ENCODE measurements at regions not wholly inside any gene's neighbourhood (a gene's known extent, or its start where the extent isn't known, plus 50 kb on each side); places are given as distances from the start of the nearest gene placed in this dataset.

GRCh38 chr14:99342906-99343305 is 70.9 kb upstream of the BCL11B start:
- no TSS peak for BruUV-seq (replicated peaks)
- no peak for TF ChIP-seq CTCF (IDR thresholded peaks at IDR 0.05; ENCODE audit: unreplicated experiment)
- Mint-ChIP-seq H3K27ac (ENCODE audit: unreplicated experiment) (no peak overlapping the region), H3K9me3 (ENCODE audit: low read depth, unreplicated experiment) (no peaks in the 10 kb centered on the region), H3K27me3 (ENCODE audit: unreplicated experiment) (peaks cover 85% of the 10 kb centered on the region), H3K36me3 (ENCODE audit: insufficient read depth, unreplicated experiment) (no peaks in the 10 kb centered on the region), H3K4me1 (ENCODE audit: low read depth, unreplicated experiment) (no peaks in the 10 kb centered on the region), H3K4me3 (ENCODE audit: low read depth, unreplicated experiment) (no peak overlapping the region)
- CTCF ChIA-PET = no interaction called here
- no peak for DNase-seq
- intact Hi-C loops (cut with micrococcal nuclease; ENCODE audit: unreplicated experiment) = no loop called here

- no peaks in the 10 kb centered on the region for H3K4me1 Mint-ChIP-seq (ENCODE audit: low read depth, unreplicated experiment)
Observed at GRCh38 chr14:99342204-99342603, 70.2 kb upstream of the BCL11B start.

GRCh38 chr14:99339551-99339950 is 67.6 kb upstream of the BCL11B start:
- peaks cover 64% of the 10 kb centered on the region for H3K27me3 Mint-ChIP-seq (ENCODE audit: unreplicated experiment)

More at GRCh38 chr14:99342204-99342603, 70.2 kb upstream of the BCL11B start:
- Mint-ChIP-seq H3K27me3 (ENCODE audit: unreplicated experiment) (peaks cover 78% of the 10 kb centered on the region), H3K9me3 (ENCODE audit: low read depth, unreplicated experiment) (no peaks in the 10 kb centered on the region), H3K4me3 (ENCODE audit: low read depth, unreplicated experiment) (no peak overlapping the region), H3K27ac (ENCODE audit: unreplicated experiment) (no peak overlapping the region), H3K36me3 (ENCODE audit: insufficient read depth, unreplicated experiment) (no peaks in the 10 kb centered on the region)
- TF ChIP-seq CTCF (IDR thresholded peaks at IDR 0.05; ENCODE audit: unreplicated experiment) = no peak
- no TSS peak for BruUV-seq (replicated peaks)
- intact Hi-C loops (cut with micrococcal nuclease; ENCODE audit: unreplicated experiment) = no loop called here
- DNase-seq = no peak
- CTCF ChIA-PET = no interaction called here

GRCh38 chr14:99338313-99338712 is 66.3 kb upstream of the BCL11B start:
- Mint-ChIP-seq H3K4me3 (ENCODE audit: low read depth, unreplicated experiment) (no peak overlapping the region), H3K27me3 (ENCODE audit: unreplicated experiment) (peaks cover 57% of the 10 kb centered on the region), H3K27ac (ENCODE audit: unreplicated experiment) (no peak overlapping the region), H3K9me3 (ENCODE audit: low read depth, unreplicated experiment) (no peaks in the 10 kb centered on the region), H3K4me1 (ENCODE audit: low read depth, unreplicated experiment) (no peaks in the 10 kb centered on the region), H3K36me3 (ENCODE audit: insufficient read depth, unreplicated experiment) (no peaks in the 10 kb centered on the region)
- BruUV-seq (replicated peaks) = no TSS peak
- no peak for DNase-seq
- no peak for TF ChIP-seq CTCF (IDR thresholded peaks at IDR 0.05; ENCODE audit: unreplicated experiment)
- intact Hi-C loops (cut with micrococcal nuclease; ENCODE audit: unreplicated experiment) = no loop called here
- CTCF ChIA-PET = no interaction called here

More at GRCh38 chr14:99339551-99339950, 67.6 kb upstream of the BCL11B start:
- Mint-ChIP-seq H3K27ac (ENCODE audit: unreplicated experiment) (no peak overlapping the region), H3K4me3 (ENCODE audit: low read depth, unreplicated experiment) (no peak overlapping the region), H3K9me3 (ENCODE audit: low read depth, unreplicated experiment) (no peaks in the 10 kb centered on the region), H3K36me3 (ENCODE audit: insufficient read depth, unreplicated experiment) (no peaks in the 10 kb centered on the region), H3K4me1 (ENCODE audit: low read depth, unreplicated experiment) (no peaks in the 10 kb centered on the region)
- CTCF ChIA-PET = no interaction called here
- intact Hi-C loops (cut with micrococcal nuclease; ENCODE audit: unreplicated experiment) = no loop called here
- no peak for DNase-seq
- TF ChIP-seq CTCF (IDR thresholded peaks at IDR 0.05; ENCODE audit: unreplicated experiment) = no peak
- BruUV-seq (replicated peaks) = no TSS peak
